Sigmoid colon (tissue), 4 donors: ENCODE measurements at regions not wholly inside any gene's neighbourhood (a gene's known extent, or its start where the extent isn't known, plus 50 kb on each side); places are given as distances from the start of the nearest gene placed in this dataset.

Experiments used
- EP300 ChIP-seq, 4 donors: sonication (generic); formaldehyde crosslinking; IDR thresholded peaks; one replicate each; pipeline ENCODE4 v1.6.1; 2017; ENCODE audit warnings: antibody characterized with exemption in 4 of 4
- POLR2AphosphoS5 ChIP-seq, 4 donors: sonication (generic); formaldehyde crosslinking; IDR thresholded peaks; one replicate each; pipeline ENCODE4 v1.6.1; 2017; ENCODE audit warnings: antibody characterized with exemption in 4 of 4
- TF ChIP-seq, protein P1 (sequence below), 4 experiments: fragments of 450-650 bp in 3 of 4; fragments of 200-600 bp in 1 of 4; IDR thresholded peaks; one replicate each; pipeline ENCODE4 v1.5.1; 2016 to 2019; ENCODE audit warnings: antibody characterized with exemption in 4 of 4, mild to moderate bottlenecking in 3 of 4, moderate library complexity in 2 of 4

- TF ChIP-seq, protein P1, sequence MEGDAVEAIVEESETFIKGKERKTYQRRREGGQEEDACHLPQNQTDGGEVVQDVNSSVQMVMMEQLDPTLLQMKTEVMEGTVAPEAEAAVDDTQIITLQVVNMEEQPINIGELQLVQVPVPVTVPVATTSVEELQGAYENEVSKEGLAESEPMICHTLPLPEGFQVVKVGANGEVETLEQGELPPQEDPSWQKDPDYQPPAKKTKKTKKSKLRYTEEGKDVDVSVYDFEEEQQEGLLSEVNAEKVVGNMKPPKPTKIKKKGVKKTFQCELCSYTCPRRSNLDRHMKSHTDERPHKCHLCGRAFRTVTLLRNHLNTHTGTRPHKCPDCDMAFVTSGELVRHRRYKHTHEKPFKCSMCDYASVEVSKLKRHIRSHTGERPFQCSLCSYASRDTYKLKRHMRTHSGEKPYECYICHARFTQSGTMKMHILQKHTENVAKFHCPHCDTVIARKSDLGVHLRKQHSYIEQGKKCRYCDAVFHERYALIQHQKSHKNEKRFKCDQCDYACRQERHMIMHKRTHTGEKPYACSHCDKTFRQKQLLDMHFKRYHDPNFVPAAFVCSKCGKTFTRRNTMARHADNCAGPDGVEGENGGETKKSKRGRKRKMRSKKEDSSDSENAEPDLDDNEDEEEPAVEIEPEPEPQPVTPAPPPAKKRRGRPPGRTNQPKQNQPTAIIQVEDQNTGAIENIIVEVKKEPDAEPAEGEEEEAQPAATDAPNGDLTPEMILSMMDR (IDR thresholded peaks at IDR 0.05): no peak
- TF ChIP-seq EP300 (IDR thresholded peaks at IDR 0.05): no peak
- no peak for TF ChIP-seq POLR2AphosphoS5 (IDR thresholded peaks at IDR 0.05)
Observed at GRCh38 chr1:38126970-38127369, 80.4 kb upstream of the POU3F1 start.
